Suprapubic skin (tissue), 3 donors: ENCODE measurements at regions not wholly inside any gene's neighbourhood (a gene's known extent, or its start where the extent isn't known, plus 50 kb on each side); places are given as distances from the start of the nearest gene placed in this dataset.

Source experiments
- CTCF ChIP-seq, 2 donors: fragments of 200-600 bp in 1 of 2; fragments of 450-650 bp in 1 of 2; sonication (generic) in 1 of 2; IDR thresholded peaks; one replicate each; pipeline ENCODE4 v1.5.1; 2016 to 2019; ENCODE audit warnings: antibody characterized with exemption in 2 of 2, mild to moderate bottlenecking in 1 of 2, moderate library complexity in 1 of 2
- EP300 ChIP-seq: sonication (generic); formaldehyde crosslinking; IDR thresholded peaks from one replicate; pipeline ENCODE4 v1.6.1; 2017; ENCODE audit warnings: antibody characterized with exemption
- POLR2A ChIP-seq, 2 donors: fragments of 450-650 bp; IDR thresholded peaks; one replicate each; pipeline ENCODE4 v1.6.1; 2017; ENCODE audit warnings: antibody characterized with exemption in 2 of 2, mild to moderate bottlenecking in 2 of 2, moderate library complexity in 2 of 2

DNA sequence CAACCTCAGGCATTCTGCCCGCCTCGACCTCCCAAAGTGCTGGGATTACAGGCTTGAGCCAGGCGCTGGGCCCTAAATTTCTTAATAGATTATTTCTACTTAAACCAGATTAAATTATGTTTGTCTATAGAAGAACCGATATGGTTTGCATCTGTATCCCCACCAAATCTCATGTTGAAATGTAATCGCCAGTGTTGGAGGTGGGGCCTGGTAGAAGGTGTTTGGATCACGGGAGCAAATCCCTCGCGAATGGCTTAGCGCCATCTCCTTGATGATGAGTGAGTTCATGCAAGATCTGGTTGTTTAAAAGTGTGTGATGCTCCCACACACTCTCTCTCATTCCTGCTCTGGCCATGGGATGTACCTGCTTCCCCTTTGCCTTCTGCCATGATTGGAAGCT is 109.3 kb upstream of the NANOS1 start:
- TF ChIP-seq CTCF (IDR thresholded peaks at IDR 0.05): no peak
- TF ChIP-seq EP300: no peak
- no peak for TF ChIP-seq POLR2A (IDR thresholded peaks at IDR 0.05)
